Body of pancreas (tissue), 4 donors: ENCODE measurements at regions not wholly inside any gene's neighbourhood (a gene's known extent, or its start where the extent isn't known, plus 50 kb on each side); places are given as distances from the start of the nearest gene placed in this dataset.
"Not testable (repeated sequence)": the region's sequence is repeated elsewhere in the genome, so short reads cannot be mapped to it uniquely, and the experiment has no call there.

Experiments used
- ATAC-seq: fragments of 150-250 bp; one replicate; pipeline ENCODE4 v1.9.1; 2016
- DNase-seq, 4 donors: peaks; one replicate each; pipeline ENCODE4 v3.0.0-alpha.2; 2019
- H3K27ac ChIP-seq, 4 donors: fragments of 200-600 bp; sonication (generic); 1 replicate in 3 of 4; 2 replicates in 1 of 4; pipeline versions ENCODE4 v1.5.1 to v1.6.1; 2016 to 2019; ENCODE audit warnings: mild to moderate bottlenecking in 1 of 4, mixed read lengths in 1 of 4, moderate library complexity in 1 of 4
- H3K27me3 ChIP-seq, 2 donors: fragments of 200-600 bp; sonication (generic); one replicate each; pipeline ENCODE4 v1.6.0; 2016; ENCODE audit warnings: mild to moderate bottlenecking in 1 of 2
- H3K36me3 ChIP-seq, 2 donors: fragments of 200-600 bp; sonication (generic); replicated peaks in 1 of 2; 2 replicates each; pipeline ENCODE4 v1.5.1; 2016; ENCODE audit warnings: low read depth in 2 of 2; ENCODE audit not compliant: insufficient read depth in 1 of 2
- H3K4me1 ChIP-seq: fragments of 200-600 bp; sonication (generic); one replicate; pipeline ENCODE4 v1.6.0; 2016
- H3K4me3 ChIP-seq, 2 donors: fragments of 200-600 bp; sonication (generic); 1 replicate in 1 of 2; 2 replicates in 1 of 2; pipeline ENCODE4 v1.5.1; 2016 to 2019
- H3K9me3 ChIP-seq, 3 donors: fragments of 200-600 bp; sonication (generic); 1 replicate in 2 of 3; 2 replicates in 1 of 3; pipeline ENCODE4 v1.5.1; 2016
- POLR2A ChIP-seq, 3 donors: fragments of 450-650 bp; IDR thresholded peaks; one replicate each; pipeline ENCODE4 v1.6.1; 2016; ENCODE audit warnings: antibody characterized with exemption in 3 of 3, mild to moderate bottlenecking in 2 of 3
- WGBS, 2 donors: methylation state at CpG; one replicate each; pipeline ENCODE4 v1.1.5; 2017; 5-methylcytosine and 5-hydroxymethylcytosine counted together
- intact Hi-C: fragments of 100-400 bp; cut with DNase I; formaldehyde crosslinking; loops from one replicate; pipeline ENCODE4 v1.15.1; 2023
- TF ChIP-seq, protein P1 (sequence below), 7 experiments: fragments of 450-650 bp in 4 of 7; fragments of 200-600 bp in 3 of 7; sonication (generic) in 3 of 7; IDR thresholded peaks; one replicate each; pipeline ENCODE4 v1.5.1; 2016 to 2019; ENCODE audit warnings: antibody characterized with exemption in 7 of 7

DNA sequence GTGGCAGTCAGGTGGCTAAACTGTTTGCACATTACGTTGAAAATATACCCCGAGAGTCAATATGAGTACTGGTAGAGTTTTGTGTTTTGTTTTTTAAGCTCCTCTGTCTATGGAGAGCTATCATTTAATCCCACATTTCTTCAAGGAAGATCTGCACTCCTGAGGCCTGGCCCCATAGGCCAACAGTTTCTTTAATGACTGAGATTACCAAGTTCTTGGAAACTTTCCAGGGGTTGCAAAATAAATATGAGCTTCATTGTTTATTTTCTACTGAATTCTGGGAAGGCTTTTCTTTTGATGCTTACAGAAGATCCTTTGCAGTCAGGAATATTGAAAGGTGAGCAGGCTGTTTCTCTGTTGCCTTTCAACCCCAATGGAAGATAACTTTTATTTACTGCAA lies 452.0 kb downstream of the JRKL start:
- no peaks in the 10 kb centered on the region for H3K27me3 ChIP-seq

DNA sequence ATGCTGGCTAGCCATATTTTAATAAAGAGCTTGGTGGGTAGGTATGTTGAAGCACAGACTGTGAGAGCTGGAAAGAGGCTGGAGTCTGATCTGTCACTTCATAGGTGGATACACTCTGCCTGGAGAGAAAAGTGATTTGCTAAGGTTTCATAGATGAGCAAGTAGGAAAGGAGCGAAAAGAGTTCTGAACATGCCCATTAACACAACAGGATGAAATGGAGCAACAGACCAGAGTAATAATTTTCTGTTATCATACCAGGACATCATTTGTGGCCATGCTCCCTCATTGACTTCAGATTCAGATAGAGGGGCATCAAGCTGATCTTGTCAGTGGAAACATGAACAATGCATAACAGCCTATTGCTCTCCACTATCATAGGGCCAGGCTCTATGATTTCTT lies 452.9 kb downstream of the JRKL start:
- TF ChIP-seq, protein P1, sequence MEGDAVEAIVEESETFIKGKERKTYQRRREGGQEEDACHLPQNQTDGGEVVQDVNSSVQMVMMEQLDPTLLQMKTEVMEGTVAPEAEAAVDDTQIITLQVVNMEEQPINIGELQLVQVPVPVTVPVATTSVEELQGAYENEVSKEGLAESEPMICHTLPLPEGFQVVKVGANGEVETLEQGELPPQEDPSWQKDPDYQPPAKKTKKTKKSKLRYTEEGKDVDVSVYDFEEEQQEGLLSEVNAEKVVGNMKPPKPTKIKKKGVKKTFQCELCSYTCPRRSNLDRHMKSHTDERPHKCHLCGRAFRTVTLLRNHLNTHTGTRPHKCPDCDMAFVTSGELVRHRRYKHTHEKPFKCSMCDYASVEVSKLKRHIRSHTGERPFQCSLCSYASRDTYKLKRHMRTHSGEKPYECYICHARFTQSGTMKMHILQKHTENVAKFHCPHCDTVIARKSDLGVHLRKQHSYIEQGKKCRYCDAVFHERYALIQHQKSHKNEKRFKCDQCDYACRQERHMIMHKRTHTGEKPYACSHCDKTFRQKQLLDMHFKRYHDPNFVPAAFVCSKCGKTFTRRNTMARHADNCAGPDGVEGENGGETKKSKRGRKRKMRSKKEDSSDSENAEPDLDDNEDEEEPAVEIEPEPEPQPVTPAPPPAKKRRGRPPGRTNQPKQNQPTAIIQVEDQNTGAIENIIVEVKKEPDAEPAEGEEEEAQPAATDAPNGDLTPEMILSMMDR (IDR thresholded peaks at IDR 0.05): no peak
- no peak for TF ChIP-seq POLR2A (IDR thresholded peaks at IDR 0.05)
- intact Hi-C loops: no loop called here
- Histone ChIP-seq H3K27ac (no peak overlapping the region), H3K36me3 (no peaks in the 10 kb centered on the region), H3K27me3 (no peaks in the 10 kb centered on the region), H3K9me3 (no peaks in the 10 kb centered on the region), H3K4me3 (no peak overlapping the region), H3K4me1 (no peaks in the 10 kb centered on the region)
- 90 to 94% methylated on average over 1 of the region's 1 CpG for WGBS, 2 donors
- DNase-seq (no peak), ATAC-seq (no peak)

More for the DNA sequence above, 452.0 kb downstream of the JRKL start:
- no peak overlapping the region for H3K4me3 ChIP-seq
- WGBS, 2 donors: 53 to 61% methylated on average over 2 of the region's 2 CpGs
- no peaks in the 10 kb centered on the region for H3K4me1 ChIP-seq
- TF ChIP-seq, protein P1 (IDR thresholded peaks at IDR 0.05): no peak
- TF ChIP-seq POLR2A (IDR thresholded peaks at IDR 0.05): no peak
- H3K36me3 ChIP-seq: no peaks in the 10 kb centered on the region
- no peak overlapping the region for H3K27ac ChIP-seq
- DNase-seq (no peak), ATAC-seq (no peak)
- intact Hi-C loops: no loop called here
- no peaks in the 10 kb centered on the region for H3K9me3 ChIP-seq

DNA sequence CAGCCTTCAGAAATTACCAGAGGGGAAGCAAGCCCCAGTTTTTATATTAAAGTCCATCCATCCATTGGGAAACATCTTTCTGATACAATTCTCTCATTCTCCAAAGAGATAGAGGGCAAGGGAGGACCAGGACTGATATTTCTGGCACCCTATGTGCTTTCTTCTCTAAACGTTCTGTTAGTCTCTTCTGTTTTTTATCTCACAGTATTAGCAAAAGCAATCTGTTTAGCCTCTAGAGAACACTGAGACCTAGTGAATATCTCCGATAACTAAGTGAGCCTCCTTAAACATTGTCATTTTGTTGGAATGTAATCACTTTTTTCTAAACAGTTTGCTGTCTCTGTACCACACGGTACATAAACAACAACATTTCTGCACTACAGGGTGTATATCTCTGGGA lies 464.6 kb downstream of the JRKL start:
- H3K36me3 ChIP-seq: no peaks in the 10 kb centered on the region
- no peak overlapping the region for H3K27ac ChIP-seq
- DNase-seq (no peak), ATAC-seq (no peak)
- WGBS, 2 donors: 47 to 64% methylated on average over 3 of the region's 3 CpGs
- TF ChIP-seq, protein P1 (IDR thresholded peaks at IDR 0.05): no peak
- no peak for TF ChIP-seq POLR2A (IDR thresholded peaks at IDR 0.05)
- no peaks in the 10 kb centered on the region for H3K27me3 ChIP-seq
- intact Hi-C loops: no loop called here
- H3K4me3 ChIP-seq: no peak overlapping the region
- H3K9me3 ChIP-seq: no peaks in the 10 kb centered on the region
- no peaks in the 10 kb centered on the region for H3K4me1 ChIP-seq

DNA sequence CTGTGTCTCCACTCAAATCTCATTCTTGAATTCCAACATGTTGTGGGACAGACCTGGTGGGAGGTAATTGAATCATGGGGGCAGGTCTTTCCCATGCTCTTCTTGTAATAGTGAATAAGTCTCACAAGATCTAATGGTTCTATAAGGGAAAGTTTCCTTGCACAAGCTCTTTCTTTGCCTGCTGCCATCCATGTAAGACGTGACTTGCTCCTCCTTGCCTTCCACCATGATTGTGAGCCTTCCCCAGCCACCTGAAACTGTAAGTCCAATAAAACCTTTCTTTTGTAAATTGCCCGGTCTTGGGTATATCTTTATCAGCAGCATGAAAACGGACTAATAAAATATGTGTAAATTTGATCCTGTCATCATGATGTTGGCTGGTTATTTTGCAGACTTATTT lies 471.9 kb downstream of the JRKL start:
- H3K27ac ChIP-seq: not testable (repeated sequence)
- 50 to 64% methylated on average over 3 of the region's 3 CpGs for WGBS, 2 donors

DNA sequence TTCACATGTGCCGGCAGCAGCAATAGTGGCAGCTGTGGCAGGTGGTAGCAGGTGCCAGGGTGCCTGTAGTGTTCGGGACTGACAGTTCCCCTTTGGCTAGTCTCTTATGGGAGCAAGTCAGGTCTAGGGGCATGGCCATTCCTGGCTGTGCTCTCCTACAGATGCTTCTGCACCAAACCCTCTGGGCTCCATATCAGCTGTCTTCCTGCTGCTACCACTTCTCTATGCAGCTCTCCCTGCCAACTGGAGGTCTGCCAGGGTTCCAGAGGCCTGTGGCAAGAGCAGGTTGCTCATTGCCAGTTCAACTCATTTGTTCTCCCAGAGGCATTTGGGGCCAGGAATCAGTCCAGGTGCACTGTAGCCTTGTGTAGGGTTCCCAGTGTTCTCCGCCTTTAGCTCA lies 473.7 kb downstream of the JRKL start:
- DNase-seq (no peak), ATAC-seq (no peak)
- WGBS, 2 donors: 72 to 93% methylated on average over 3 of the region's 3 CpGs
- Histone ChIP-seq H3K36me3 (no peaks in the 10 kb centered on the region), H3K27ac (no peak overlapping the region), H3K4me1 (no peaks in the 10 kb centered on the region), H3K27me3 (no peaks in the 10 kb centered on the region), H3K4me3 (no peak overlapping the region), H3K9me3 (no peaks in the 10 kb centered on the region)
- intact Hi-C loops: no loop called here
- TF ChIP-seq, protein P1 (IDR thresholded peaks at IDR 0.05): no peak
- TF ChIP-seq POLR2A (IDR thresholded peaks at IDR 0.05): no peak

More for the DNA sequence above, 471.9 kb downstream of the JRKL start:
- H3K4me1 ChIP-seq, H3K4me3 ChIP-seq, H3K27me3 ChIP-seq, H3K36me3 ChIP-seq, DNase-seq, intact Hi-C loops, H3K9me3 ChIP-seq, ATAC-seq: not testable (repeated sequence)
